CD4-positive, alpha-beta T cell treated with Interleukin-2 at 100 ng/mL for 4 hours (primary cell): ENCODE measurements at regions not wholly inside any gene's neighbourhood (a gene's known extent, or its start where the extent isn't known, plus 50 kb on each side); places are given as distances from the start of the nearest gene placed in this dataset.

Experiments used
- DNase-seq: peaks from one replicate; pipeline ENCODE4 v3.0.0-alpha.2; 2020; ENCODE audit warnings: low spot score

- DNase-seq: no peak
Measured at GRCh38 chr12:89919241-89919906, 210.7 kb upstream of the ATP2B1 start.

DNA sequence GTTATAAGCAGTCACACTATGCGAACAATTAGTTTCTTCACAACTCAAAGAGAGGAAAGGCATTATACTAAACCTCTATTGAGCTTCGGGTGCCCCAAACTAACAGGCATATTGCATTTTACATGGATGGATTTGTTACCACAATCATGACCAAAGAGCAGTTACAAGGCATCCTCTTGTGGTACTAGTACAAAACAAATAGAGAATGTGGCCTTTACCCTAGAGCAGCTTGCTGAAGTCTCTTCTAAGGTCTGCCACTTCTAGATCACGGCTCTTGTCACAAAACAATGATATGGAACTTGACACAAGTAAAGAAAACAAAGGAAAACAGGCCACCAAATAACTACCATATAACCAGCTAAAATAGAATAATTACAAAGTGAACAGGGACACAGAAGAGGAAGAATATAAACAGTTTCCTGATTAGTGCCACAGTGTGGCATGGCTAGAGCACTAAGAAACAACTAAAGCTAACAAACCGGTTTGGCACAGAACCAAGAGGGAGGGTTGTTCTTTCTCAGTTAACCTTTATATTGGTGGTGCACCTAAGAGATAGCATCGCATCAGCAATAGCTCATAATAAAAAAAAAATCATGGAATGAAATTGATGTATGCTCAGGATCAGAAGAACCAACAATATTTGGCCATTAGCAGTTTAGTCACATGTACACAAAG lies 209.7 kb upstream of the ATP2B1 start:
- DNase-seq: peak; percentile 30

- DNase-seq: no peak
Measured at GRCh38 chr12:89909753-89910152, 201.1 kb upstream of the ATP2B1 start.

GRCh38 chr12:89907659-89908058 lies 199.0 kb upstream of the ATP2B1 start:
- no peak for DNase-seq

GRCh38 chr12:89906824-89907223 lies 198.2 kb upstream of the ATP2B1 start:
- DNase-seq: no peak

GRCh38 chr12:89906178-89906577 lies 197.5 kb upstream of the ATP2B1 start:
- no peak for DNase-seq

- no peak for DNase-seq
Measured at GRCh38 chr12:89901906-89902642, 193.4 kb upstream of the ATP2B1 start.

DNA sequence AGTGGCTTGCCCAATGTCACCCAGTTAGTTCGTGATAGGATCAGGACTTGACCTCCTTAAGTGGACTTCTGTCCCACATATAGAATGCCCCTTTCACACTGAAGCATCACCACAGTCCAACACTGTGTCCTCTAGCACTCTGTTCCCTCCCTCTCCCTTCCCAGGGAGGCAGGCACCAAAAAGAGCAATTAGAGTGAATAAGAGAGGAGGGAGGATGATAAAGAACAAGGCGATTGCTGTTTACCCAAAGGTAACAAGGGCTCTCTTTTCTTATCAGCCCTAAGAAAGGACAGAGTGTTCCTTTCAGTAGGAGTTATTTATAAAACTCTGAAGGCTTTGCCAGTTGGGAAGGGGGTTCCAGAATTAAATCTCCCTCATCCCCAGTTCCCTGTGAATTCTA lies 192.7 kb upstream of the ATP2B1 start:
- no peak for DNase-seq

DNA sequence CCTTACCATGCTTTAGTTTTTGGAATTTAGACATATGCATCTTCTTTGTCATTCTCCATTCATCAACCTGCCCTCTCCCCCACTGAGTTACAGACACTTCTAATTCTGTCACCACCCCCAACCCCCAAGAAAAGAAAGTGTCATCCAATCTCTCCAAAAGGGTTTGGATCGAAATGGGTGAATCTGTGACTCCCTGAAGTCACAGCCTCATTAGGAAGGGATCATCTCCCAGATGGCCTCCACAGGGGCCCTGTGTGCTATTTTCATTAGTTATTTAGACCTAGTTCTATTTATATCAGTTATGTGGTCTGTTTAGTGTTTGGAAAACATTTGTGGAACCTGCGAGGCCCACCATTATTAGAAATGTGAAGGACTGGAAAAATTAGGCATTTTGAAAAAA lies 191.0 kb upstream of the ATP2B1 start:
- no peak for DNase-seq

DNA sequence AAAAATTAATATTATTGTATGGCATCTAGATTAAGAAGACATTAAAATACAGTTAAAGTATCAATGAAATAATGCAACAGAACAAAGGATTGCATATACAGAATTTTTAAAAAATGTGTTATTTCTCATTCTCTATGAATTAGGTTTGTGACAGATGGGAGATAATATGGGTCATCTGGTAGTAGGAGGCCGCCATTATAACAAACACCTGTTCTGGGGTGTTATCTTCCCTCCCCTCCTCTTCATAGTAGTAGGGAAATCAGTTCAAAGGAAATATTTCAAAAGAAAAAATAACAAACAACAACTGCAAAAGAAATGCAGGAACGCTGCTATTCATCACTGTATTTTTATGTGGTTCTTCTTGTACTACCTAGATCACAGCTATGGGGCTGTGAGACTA lies 187.0 kb upstream of the ATP2B1 start:
- no peak for DNase-seq

- no peak for DNase-seq
Measured at GRCh38 chr12:89895101-89895500, 186.5 kb upstream of the ATP2B1 start.

GRCh38 chr12:89893972-89894706 lies 185.5 kb upstream of the ATP2B1 start:
- no peak for DNase-seq

DNA sequence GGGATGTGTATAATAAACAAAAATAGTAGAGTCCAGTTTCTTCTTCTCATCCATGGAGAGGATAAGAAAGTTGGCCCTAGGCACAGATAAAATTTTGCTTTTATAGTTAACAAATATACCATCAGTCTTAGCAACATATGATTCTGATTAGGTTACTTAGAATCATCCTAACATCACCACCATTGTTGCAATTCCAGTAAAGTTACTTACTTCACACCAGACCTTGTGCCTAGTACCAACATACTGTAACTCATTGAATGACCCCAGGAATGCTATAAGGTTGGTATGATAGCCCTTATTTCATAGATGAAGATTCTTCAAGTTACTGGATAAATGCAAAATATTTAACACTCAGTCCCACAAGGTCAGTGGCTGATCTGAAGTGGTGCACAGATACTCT lies 183.8 kb upstream of the ATP2B1 start:
- DNase-seq: no peak

DNA sequence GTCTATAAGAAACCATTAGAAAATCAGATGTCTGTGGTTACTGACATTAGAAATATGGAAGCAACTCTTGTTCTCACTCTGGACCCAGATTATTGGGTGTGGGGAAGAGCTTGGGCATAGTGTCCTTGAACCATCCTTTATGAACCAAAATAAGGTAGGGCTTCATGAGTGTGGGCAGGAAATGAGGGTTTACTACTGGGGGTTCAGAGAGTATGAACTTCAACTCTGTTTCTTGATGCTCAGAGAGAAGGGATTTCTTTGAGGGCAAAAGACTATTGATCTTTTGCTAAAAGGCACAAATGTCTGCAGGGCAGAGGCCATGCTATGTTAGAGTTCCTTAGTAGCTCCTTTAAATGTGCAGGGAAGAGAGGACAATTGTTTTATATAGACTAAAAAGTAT lies 183.3 kb upstream of the ATP2B1 start:
- no peak for DNase-seq

DNA sequence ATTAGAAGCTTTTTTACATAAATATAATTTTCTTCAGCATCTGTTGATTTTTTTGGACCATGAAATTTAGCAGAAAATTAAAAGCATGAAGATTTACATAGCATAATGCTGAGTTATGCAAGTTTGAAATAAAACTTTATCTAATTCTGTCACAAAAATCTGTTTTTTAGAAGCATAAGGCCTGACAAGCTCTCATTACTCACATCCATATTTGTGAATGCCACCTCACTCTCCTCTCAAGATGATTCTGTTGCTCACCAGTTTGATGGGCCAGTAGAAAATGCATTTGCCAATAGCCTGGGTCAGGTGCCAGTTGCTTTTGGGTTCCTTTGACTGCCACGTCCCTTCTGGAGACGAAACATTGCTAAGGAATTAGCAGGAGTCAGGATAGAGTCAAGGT lies 181.5 kb upstream of the ATP2B1 start:
- DNase-seq: no peak

DNA sequence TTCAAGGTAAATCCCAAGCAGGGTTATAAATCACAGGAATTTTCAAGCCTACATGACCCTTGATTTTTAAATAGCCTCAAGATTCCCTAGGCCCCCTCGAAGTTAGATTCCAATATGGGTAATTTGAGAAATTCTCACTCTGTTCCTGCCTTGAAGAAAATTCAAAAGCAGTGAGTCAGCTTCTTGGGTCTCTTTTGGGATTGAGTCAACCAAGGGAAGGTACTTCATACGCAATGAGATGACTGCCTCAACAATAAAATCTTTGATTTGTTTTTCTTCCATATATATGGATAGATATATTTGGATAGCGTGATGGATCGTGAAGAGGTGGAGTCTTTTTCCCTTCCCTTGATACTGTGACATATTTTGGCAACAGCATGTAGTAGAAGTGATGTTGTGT lies 180.4 kb upstream of the ATP2B1 start:
- DNase-seq: no peak

- no peak for DNase-seq
Measured at GRCh38 chr12:89884952-89885351, 176.3 kb upstream of the ATP2B1 start.

DNA sequence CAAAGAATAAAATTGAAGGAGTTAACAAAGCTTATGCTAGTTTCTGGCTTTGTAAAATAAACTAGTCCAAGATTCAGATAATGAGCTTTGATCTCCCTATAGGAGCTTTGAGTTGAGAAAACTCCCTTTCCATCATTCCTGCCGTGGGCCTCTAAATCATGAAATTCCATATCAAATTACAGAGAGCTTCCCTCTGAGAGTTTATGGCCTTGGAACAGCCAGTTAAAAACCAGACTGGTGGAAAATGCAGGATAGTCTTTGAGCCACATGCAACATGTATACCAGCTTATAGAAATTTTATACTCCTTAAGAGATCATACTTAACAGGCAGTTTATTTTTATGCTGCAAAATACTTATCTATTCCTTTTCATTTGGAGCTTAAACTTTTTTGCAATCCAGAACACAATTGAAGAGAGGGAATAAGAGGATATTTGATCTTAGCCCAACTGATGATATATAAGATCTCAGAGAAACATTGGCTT lies 175.8 kb upstream of the ATP2B1 start:
- DNase-seq: no peak

DNA sequence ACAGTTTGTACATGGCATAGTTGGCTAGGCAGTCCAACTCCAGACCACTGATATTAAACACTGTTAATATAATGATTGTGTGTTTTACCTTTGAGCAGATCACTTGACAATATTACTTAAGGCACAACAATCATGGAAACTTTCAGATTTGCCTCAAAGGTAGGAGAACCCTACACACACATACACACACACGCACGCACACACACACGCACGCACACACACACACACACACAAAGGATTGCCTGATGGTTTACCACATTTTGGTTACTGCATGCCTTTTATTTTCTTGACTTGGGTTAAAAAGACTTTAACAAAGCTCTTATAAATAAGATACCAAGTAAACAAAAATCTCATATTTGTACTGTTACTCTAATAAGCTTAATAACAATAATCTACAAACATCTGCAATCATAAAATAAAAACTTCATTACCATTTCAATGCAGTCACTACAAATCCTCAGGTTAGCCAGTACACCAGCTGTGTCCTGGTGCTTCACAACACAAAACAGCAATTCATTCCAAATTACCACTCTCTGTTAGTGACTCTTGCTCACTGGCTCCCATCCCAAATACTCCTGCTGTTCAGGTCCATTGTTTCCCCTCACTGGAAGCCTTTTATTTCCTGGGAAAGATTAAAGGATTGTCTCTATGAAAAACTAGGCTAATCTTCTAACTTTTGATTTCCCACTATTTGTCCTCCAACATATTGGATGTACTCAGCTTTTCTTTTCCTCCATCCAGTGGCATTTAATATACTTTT lies 175.2 kb upstream of the ATP2B1 start:
- no peak for DNase-seq

GRCh38 chr12:89882792-89883191 lies 174.2 kb upstream of the ATP2B1 start:
- DNase-seq: no peak

DNA sequence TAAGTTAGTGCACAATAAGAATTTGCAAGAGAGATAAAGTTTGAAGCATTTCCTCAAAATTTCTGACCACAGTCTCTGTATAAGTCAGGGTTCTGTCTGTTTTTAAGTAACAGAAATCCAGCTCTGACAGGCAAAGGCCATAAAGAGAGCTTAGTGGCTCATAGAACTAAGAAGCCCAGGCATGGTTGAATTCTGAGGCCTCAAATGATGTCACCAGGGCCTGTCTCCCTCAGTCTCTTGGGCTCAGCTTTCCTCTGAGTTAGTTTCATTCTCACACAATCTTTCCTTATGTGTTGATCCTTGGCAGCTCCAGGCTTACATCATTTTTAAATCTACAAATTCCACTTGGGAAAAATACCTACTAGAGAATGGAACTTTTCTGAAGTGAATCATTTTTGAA lies 173.4 kb upstream of the ATP2B1 start:
- peak; percentile 48 for DNase-seq
